ENCODE measurements at regions not wholly inside any gene's neighbourhood (a gene's known extent, or its start where the extent isn't known, plus 50 kb on each side); places are given as distances from the start of the nearest gene placed in this dataset.

GRCh38 chr4:122522944-122523343 lies 66.4 kb upstream of the IL2 start:
- TF ChIP-seq POLR2A (IDR thresholded peaks at IDR 0.05; ENCODE audit: low read depth, low read length) (no peak), POLR2AphosphoS5 (IDR thresholded peaks at IDR 0.05; ENCODE audit: low read depth, low read length) (no peak), TAF1 (IDR thresholded peaks at IDR 0.05; ENCODE audit: borderline replicate concordance, low read depth, low read length) (no peak)

Data from GM12892 (cell line).